ENCODE measurements at regions not wholly inside any gene's neighbourhood (a gene's known extent, or its start where the extent isn't known, plus 50 kb on each side); places are given as distances from the start of the nearest gene placed in this dataset.

DNA sequence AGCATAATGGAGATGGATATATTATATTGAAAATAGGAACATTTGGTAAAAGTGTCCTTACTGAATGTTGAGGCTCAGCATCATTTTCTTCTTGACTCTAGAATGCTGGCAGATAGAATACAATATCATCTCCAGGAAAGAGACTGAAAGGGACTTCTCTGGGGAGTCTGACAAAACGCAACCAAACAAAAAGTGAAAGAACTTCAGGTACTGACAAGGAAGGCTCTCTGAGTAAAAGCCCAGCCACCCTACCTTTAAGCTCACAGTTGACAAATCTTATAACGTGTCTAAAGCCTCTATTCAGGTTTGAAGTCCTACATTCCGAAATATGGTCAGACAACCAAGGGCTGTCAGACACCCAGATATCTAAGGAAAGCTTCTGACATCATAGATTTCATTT is 590.8 kb downstream of the SOX6 start:
- TF ChIP-seq, protein P1, sequence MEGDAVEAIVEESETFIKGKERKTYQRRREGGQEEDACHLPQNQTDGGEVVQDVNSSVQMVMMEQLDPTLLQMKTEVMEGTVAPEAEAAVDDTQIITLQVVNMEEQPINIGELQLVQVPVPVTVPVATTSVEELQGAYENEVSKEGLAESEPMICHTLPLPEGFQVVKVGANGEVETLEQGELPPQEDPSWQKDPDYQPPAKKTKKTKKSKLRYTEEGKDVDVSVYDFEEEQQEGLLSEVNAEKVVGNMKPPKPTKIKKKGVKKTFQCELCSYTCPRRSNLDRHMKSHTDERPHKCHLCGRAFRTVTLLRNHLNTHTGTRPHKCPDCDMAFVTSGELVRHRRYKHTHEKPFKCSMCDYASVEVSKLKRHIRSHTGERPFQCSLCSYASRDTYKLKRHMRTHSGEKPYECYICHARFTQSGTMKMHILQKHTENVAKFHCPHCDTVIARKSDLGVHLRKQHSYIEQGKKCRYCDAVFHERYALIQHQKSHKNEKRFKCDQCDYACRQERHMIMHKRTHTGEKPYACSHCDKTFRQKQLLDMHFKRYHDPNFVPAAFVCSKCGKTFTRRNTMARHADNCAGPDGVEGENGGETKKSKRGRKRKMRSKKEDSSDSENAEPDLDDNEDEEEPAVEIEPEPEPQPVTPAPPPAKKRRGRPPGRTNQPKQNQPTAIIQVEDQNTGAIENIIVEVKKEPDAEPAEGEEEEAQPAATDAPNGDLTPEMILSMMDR (conservative IDR thresholded peaks at IDR 0.05; ENCODE audit: low read depth, low read length): no peak
- no peak for TF ChIP-seq EZH2 (IDR thresholded peaks at IDR 0.05; ENCODE audit: low read length, unreplicated experiment)
